PFSK-1 (cell line): ENCODE measurements at regions not wholly inside any gene's neighbourhood (a gene's known extent, or its start where the extent isn't known, plus 50 kb on each side); places are given as distances from the start of the nearest gene placed in this dataset.

Experiments used
- POLR2AphosphoS5 ChIP-seq: IDR thresholded peaks from 2 replicates; pipeline ENCODE4 v1.6.1; 2012; ENCODE audit warnings: low read depth, mild to moderate bottlenecking, control low read depth, low read length, moderate library complexity
- REST ChIP-seq, 2 experiments: IDR thresholded peaks; 2 replicates each; pipeline versions ENCODE4 v1.6.1 to v1.8.0; 2011 to 2012; ENCODE audit warnings: low read depth in 2 of 2, low read length in 2 of 2, control low read depth in 1 of 2, inconsistent platforms in 1 of 2, mild to moderate bottlenecking in 1 of 2, moderate library complexity in 1 of 2; ENCODE audit not compliant: insufficient read depth in 1 of 2

DNA sequence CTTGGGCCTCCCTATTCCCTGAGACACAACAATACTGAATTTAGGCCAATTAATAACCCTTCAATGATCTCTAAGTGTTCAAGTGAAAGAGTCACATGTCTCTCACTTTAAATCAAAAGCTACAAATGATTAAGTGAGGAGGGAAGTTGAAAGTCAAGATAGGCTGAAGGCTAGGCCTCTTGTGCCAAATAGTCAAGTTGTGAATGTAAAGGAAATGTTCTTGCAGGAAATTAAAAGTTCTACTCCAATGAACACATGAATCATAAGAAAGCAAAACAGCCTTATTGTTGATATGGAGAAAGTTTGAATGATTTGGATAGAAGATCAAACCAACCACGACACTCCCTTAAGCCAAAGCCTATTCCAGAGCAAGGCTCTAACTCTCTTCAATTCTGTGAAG is 286.9 kb downstream of the MEIS1 start:
- no peak for TF ChIP-seq POLR2AphosphoS5
- TF ChIP-seq REST (IDR thresholded peaks at IDR 0.05; ENCODE audit: insufficient read depth in 1 of 2, low read depth in 2 of 2, low read length in 2 of 2): no peak
